Keratinocyte (primary cell): ENCODE measurements at regions not wholly inside any gene's neighbourhood (a gene's known extent, or its start where the extent isn't known, plus 50 kb on each side); places are given as distances from the start of the nearest gene placed in this dataset.

ENCODE experiments used
- CTCF ChIP-seq, 3 experiments: IDR thresholded peaks in 1 of 3; conservative IDR thresholded peaks in 1 of 3; optimal IDR thresholded peaks in 1 of 3; 2 replicates in 2 of 3; 3 replicates in 1 of 3; pipeline versions ENCODE3 to v1.5.1; 2011; ENCODE audit warnings: low read length in 3 of 3, mild to moderate bottlenecking in 3 of 3, moderate library complexity in 2 of 3, control low read depth in 1 of 3, inconsistent platforms in 1 of 3; ENCODE audit not compliant: insufficient read depth in 2 of 3; ENCODE audit errors: extremely low read depth in 1 of 3
- EZH2 ChIP-seq: IDR thresholded peaks from one replicate; pipeline ENCODE4 v1.6.1; 2012; ENCODE audit warnings: inconsistent platforms, mild to moderate bottlenecking, low read length, moderate library complexity

- TF ChIP-seq CTCF (optimal IDR thresholded peaks at IDR 0.05 in 1 of 3, IDR thresholded peaks at IDR 0.05 in 1 of 3, conservative IDR thresholded peaks at IDR 0.05 in 1 of 3; ENCODE audit: extremely low read depth in 1 of 3, insufficient read depth in 2 of 3, low read length in 3 of 3) (no peak), EZH2 (no peak)
Observed at GRCh38 chr10:108631332-108631731, 1292.0 kb downstream of the XPNPEP1 start.
